ENCODE measurements at regions not wholly inside any gene's neighbourhood (a gene's known extent, or its start where the extent isn't known, plus 50 kb on each side); places are given as distances from the start of the nearest gene placed in this dataset.
"Not testable (repeated sequence)": the region's sequence is repeated elsewhere in the genome, so short reads cannot be mapped to it uniquely, and the experiment has no call there.

GRCh38 chr4:138832563-138832962 is 183.0 kb upstream of the NOCT start:
- DNase-seq (no peak), ATAC-seq (no peak)
- intact Hi-C loops (cut with DNase I) = no loop called here

- DNase-seq (no peak), ATAC-seq (no peak)
- intact Hi-C loops (cut with DNase I) = no loop called here
Measured at GRCh38 chr4:138831948-138832347, 183.6 kb upstream of the NOCT start.

- intact Hi-C loops (cut with DNase I) = no loop called here
- ATAC-seq = peak in 1 of 2 donors; percentile 39
- no peak for DNase-seq
Measured at GRCh38 chr4:138828926-138829325, 186.7 kb upstream of the NOCT start.

DNA sequence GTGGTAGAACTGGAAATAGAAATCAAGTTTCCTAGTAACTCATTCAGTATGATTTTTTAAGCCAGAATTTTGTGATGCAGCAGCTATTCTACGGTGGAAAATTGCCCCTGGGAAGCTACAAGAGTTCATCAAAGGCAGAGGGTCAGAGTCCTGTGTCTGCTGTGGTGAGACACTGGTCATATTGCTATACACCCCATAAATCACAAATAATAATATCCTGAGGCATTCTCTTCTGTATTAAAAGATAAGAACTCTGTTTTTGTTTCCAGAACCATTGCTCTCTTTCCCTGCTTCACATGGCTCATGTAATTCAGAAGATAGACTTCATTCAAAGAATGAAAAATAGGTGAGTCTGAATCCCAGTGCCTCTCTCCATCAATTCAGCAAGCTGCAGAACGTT is 188.8 kb upstream of the NOCT start:
- intact Hi-C loops (cut with DNase I) = no loop called here
- DNase-seq (no peak), ATAC-seq (no peak)

GRCh38 chr4:138826322-138826721 is 189.3 kb upstream of the NOCT start:
- intact Hi-C loops (cut with DNase I) = no loop called here
- ATAC-seq (no peak), DNase-seq (no peak)

GRCh38 chr4:138821331-138821730 is 194.2 kb upstream of the NOCT start:
- intact Hi-C loops (cut with DNase I) = no loop called here
- DNase-seq = no peak

DNA sequence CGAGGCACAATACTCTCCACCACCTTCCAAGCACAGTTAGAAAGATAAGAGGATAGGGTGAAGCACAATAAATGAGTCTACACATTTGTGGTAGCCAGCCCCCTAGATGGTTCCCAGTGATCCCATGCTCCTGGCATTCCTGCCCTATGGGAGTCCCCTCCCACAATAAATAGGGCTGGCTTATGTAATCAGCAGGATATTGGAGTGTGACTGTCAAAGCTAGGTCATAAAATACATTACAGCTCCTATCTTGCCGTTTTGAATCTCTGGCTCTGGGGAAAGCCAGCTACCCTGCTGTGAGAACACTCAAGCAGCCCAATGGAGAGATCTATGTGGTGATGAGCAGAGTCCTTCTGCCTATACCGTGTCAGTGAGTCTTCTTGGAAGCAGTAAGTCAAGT is 198.7 kb upstream of the NOCT start:
- DNase-seq (no peak), ATAC-seq (peak in 1 of 2 donors; percentile 38)
- intact Hi-C loops (cut with DNase I) = no loop called here

More at GRCh38 chr4:138821331-138821730, 194.2 kb upstream of the NOCT start:
- no peak for ATAC-seq

- no peak for DNase-seq
- intact Hi-C loops (cut with DNase I) = no loop called here
- no peak for ATAC-seq
Measured at GRCh38 chr4:138815811-138816210, 199.8 kb upstream of the NOCT start.

GRCh38 chr4:138805736-138806135 is 209.8 kb upstream of the NOCT start:
- intact Hi-C loops (cut with DNase I) = no loop called here
- ATAC-seq (no peak), DNase-seq (no peak)

- intact Hi-C loops (cut with DNase I) = no loop called here
- peak; percentile 65 to 80 for ATAC-seq
- DNase-seq = no peak
Measured at GRCh38 chr4:138804711-138805110, 210.9 kb upstream of the NOCT start.

- ATAC-seq (no peak), DNase-seq (no peak)
- intact Hi-C loops (cut with DNase I) = no loop called here
Measured at GRCh38 chr4:138803051-138803450, 212.5 kb upstream of the NOCT start.

GRCh38 chr4:138802499-138802898 is 213.1 kb upstream of the NOCT start:
- ATAC-seq (no peak), DNase-seq (no peak)
- intact Hi-C loops (cut with DNase I) = no loop called here

GRCh38 chr4:138800421-138800820 is 215.2 kb upstream of the NOCT start:
- intact Hi-C loops (cut with DNase I) = no loop called here
- ATAC-seq (no peak), DNase-seq (no peak)

DNA sequence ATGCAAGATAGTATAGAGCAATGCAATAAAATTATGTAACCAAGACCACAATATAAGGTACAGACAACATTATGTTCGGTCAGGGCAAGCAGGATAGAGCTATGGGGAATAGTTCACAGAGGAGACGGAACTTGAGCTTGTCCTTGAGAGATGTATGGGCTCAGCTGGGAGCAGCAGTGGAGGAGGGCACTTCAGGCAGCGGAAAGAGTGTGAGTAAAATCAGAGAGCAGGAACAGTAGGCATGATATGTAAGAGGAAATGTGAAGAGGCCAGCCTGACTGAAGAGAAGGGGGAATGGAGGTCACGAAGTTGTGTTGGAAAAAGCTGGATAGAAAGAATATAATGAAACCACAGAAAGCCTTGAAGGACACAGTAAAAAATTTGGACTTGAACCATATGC is 217.2 kb upstream of the NOCT start:
- intact Hi-C loops (cut with DNase I) = no loop called here
- DNase-seq = no peak
- ATAC-seq = no peak

GRCh38 chr4:138797646-138798045 is 217.9 kb upstream of the NOCT start:
- intact Hi-C loops (cut with DNase I) = no loop called here
- ATAC-seq (no peak), DNase-seq (no peak)

- ATAC-seq (no peak), DNase-seq (no peak)
- intact Hi-C loops (cut with DNase I) = no loop called here
Measured at GRCh38 chr4:138796761-138797160, 218.8 kb upstream of the NOCT start.

DNA sequence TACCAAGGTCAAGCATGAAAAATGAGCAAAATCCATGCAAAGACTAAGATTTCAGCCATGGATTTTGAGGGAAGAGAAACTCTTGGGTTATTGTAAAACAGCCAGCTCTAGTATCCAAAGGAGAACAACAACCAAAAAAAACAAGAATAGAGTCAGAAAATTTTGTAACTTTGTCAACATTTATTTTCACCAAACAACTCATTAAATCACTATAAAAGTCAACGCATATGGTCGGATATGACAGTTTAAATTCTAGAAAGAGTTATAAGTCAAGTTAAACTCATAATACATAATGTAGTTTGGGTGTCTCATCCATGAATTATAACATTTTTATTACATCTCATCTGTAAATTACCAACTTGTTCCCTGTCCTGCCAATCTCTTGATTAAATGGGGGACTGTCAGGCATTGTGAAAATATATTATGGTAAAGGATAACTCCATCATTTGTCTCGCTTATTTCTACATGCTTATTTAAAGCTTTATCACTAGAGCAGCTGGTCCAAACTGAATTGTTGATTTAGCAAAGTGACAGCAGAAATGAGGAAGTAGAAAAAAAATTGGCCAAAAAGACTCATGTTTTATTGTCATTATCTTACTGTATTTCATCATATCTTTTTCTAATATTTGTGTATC is 224.8 kb upstream of the NOCT start:
- DNase-seq (no peak), ATAC-seq (no peak)
- intact Hi-C loops (cut with DNase I) = no loop called here

- intact Hi-C loops (cut with DNase I) = no loop called here
- DNase-seq (no peak), ATAC-seq (no peak)
Measured at GRCh38 chr4:138789796-138790195, 225.8 kb upstream of the NOCT start.

DNA sequence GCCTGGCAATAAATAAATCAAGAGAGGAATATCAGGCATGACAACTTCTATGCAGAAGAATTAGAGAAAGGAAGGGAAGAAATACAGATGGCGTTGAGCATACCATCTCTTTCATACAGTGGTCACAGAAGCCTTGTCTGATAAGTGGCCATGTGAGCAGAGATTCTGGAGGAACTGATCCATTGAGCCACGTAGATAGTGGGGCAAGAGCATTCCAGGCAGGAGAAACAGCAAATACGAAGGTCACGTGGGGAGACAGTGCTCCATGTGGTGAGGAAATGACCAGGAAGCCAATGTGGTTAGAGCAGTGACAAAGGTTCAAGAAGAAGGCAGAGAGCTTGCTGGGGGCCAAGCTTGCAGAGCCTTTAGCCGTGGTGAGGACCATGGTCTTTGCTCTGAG is 226.7 kb upstream of the NOCT start:
- DNase-seq (no peak), ATAC-seq (no peak)
- intact Hi-C loops (cut with DNase I) = no loop called here

GRCh38 chr4:138788267-138788790 is 227.3 kb upstream of the NOCT start:
- intact Hi-C loops (cut with DNase I) = no loop called here
- no peak for DNase-seq
- no peak for ATAC-seq

GRCh38 chr4:138779761-138780160 is 235.8 kb upstream of the NOCT start:
- intact Hi-C loops (cut with DNase I) = not testable (repeated sequence)

DNA sequence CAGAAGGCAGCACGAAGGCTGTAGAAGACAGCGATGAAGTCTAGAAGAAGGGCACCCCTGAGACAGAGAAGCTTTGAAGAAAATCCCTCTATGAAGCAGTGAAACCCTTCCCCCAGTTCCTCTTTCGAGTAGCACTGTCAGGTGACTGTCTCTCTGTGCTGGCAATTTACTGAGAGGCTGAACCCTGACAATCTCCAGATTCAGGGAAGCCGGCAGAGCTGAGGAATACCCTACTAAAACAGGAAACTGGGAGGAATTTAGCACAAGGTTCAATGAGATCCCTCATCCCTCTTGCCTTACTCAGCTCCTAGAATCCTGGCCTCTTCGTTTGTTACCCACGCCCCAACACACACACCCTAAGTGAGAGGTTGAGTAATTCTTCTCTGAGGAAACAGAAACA is 239.7 kb upstream of the NOCT start:
- DNase-seq (no peak), ATAC-seq (no peak)
- intact Hi-C loops (cut with DNase I) = no loop called here

More at GRCh38 chr4:138779761-138780160, 235.8 kb upstream of the NOCT start:
- ATAC-seq, DNase-seq: not testable (repeated sequence)

Measured in left cardiac atrium (tissue), 4 donors.